ENCODE measurements at regions not wholly inside any gene's neighbourhood (a gene's known extent, or its start where the extent isn't known, plus 50 kb on each side); places are given as distances from the start of the nearest gene placed in this dataset.

GRCh38 chr5:9947225-9947714 is 302.4 kb downstream of the ATPSCKMT start:
- Histone ChIP-seq H3K23ac (ENCODE audit: insufficient read length) (no peak overlapping the region), H4K8ac (ENCODE audit: extremely low read depth, insufficient read depth, low read length) (no peak overlapping the region), H2AK5ac (ENCODE audit: low read depth, low read length) (no peak overlapping the region), H4K91ac (replicated peaks; ENCODE audit: insufficient read length, low read length) (no peak overlapping the region), H3K4me1 (replicated peaks in 1 of 4; ENCODE audit: control insufficient read depth in 3 of 4, insufficient read depth in 4 of 4, low read length in 3 of 4) (peaks cover 0 to 4% (median 2%) of the 10 kb centered on the region in 4 experiments; a peak in 3 of 7 replicates), H2BK5ac (ENCODE audit: low read depth, low read length) (no peak overlapping the region), H3K36me3 (ENCODE audit: control insufficient read depth in 2 of 4, insufficient read depth in 4 of 4, low read length in 3 of 4) (no peaks in the 10 kb centered on the region), H3K18ac (ENCODE audit: extremely low read depth, low read length) (no peak overlapping the region), H2BK120ac (replicated peaks; ENCODE audit: low read depth, low read length) (no peak overlapping the region), H2BK12ac (ENCODE audit: low read depth, low read length) (no peak overlapping the region), H3K9me3 (ENCODE audit: insufficient read depth in 2 of 2, low read depth in 1 of 2, low read length in 1 of 2) (no peaks in the 10 kb centered on the region), H2BK15ac (ENCODE audit: low read length) (no peak overlapping the region), H3K27ac (ENCODE audit: low read depth, low read length) (no peak overlapping the region), H3K4ac (replicated peaks; ENCODE audit: insufficient read length, low read depth, low read length) (no peak overlapping the region), H2AFZ (ENCODE audit: low read length) (no peak overlapping the region), H4K5ac (ENCODE audit: insufficient read length, low read depth, low read length) (no peak overlapping the region), H3K79me1 (ENCODE audit: low read depth, low read length) (no peaks in the 10 kb centered on the region), H3K9ac (replicated peaks in 1 of 4; ENCODE audit: extremely low read depth in 1 of 4, low read depth in 3 of 4, low read length in 3 of 4) (no peak overlapping the region), H3K14ac (ENCODE audit: insufficient read length) (no peak overlapping the region), H3K4me3 (ENCODE audit: extremely low read depth in 1 of 4, insufficient read depth in 2 of 4, low read depth in 3 of 4, low read length in 4 of 4) (no peak overlapping the region), H4K20me1 (replicated peaks in 1 of 2; ENCODE audit: control insufficient read depth in 1 of 2, insufficient read depth in 2 of 2, low read length in 2 of 2) (no peaks in the 10 kb centered on the region), H3K23me2 (ENCODE audit: low read depth, low read length) (no peaks in the 10 kb centered on the region), H2BK20ac (ENCODE audit: low read length) (no peak overlapping the region), H3K79me2 (ENCODE audit: control insufficient read depth in 1 of 2, insufficient read depth in 2 of 2, low read length in 2 of 2) (no peaks in the 10 kb centered on the region), H3K56ac (replicated peaks; ENCODE audit: insufficient read length, low read depth, low read length) (no peak overlapping the region), H3K4me2 (ENCODE audit: insufficient read depth in 1 of 2, low read depth in 2 of 2, low read length in 2 of 2) (no peak overlapping the region), H3K27me3 (replicated peaks in 1 of 4; ENCODE audit: control insufficient read depth in 3 of 4, extremely low read depth in 1 of 4, insufficient read depth in 3 of 4, low read length in 3 of 4) (no peaks in the 10 kb centered on the region)
- POLR2A ChIA-PET (ENCODE audit: partially characterized antibody) = no interaction called here
- FAIRE-seq (no peak), DNase-seq (ENCODE audit: low read depth in 1 of 2, low spot score in 2 of 2) (no peak)
- TF ChIP-seq USF2 (IDR thresholded peaks at IDR 0.05; ENCODE audit: low read length) (no peak), GABPA (IDR thresholded peaks at IDR 0.05; ENCODE audit: borderline replicate concordance, insufficient read depth, low read length) (no peak)
- 87% methylated on average over 6 of the region's 6 CpGs; no CpG with 5 or more reads in 1 of the 2 experiments for WGBS, 2 experiments (ENCODE audit: extremely low coverage in 1 of 2, insufficient coverage in 1 of 2, insufficient read length in 1 of 2, insufficient replicate concordance in 2 of 2, low coverage in 1 of 2, low lambda C conversion rate in 2 of 2, missing lambda C conversion rate in 1 of 2)
- CTCF ChIA-PET (ENCODE audit: partially characterized antibody) = interaction anchor here (0.8 to 2.6 kb wide), 4 partner anchors 15 to 83 kb away, joined by 3 to 13 read pairs (median 5); no protein-coding TSS in a partner anchor
